ENCODE measurements at regions not wholly inside any gene's neighbourhood (a gene's known extent, or its start where the extent isn't known, plus 50 kb on each side); places are given as distances from the start of the nearest gene placed in this dataset.

- intact Hi-C loops (cut with DNase I) = loop anchor here in 1 of 4 donors (10.0 kb wide), 1 partner anchor 628 kb away; no protein-coding TSS in a partner anchor
- WGBS, 3 donors = 32 to 37% (median 36%) methylated on average over 5 of the region's 5 CpGs
Measured at GRCh38 chr3:191762323-191762960, 301.5 kb downstream of the PYDC2 start.

GRCh38 chr3:191768421-191768820, 307.5 kb downstream of the PYDC2 start:
- no peaks in the 10 kb centered on the region for H3K27me3 ChIP-seq
- no peak overlapping the region for H3K27ac ChIP-seq
- no peaks in the 10 kb centered on the region for H3K4me1 ChIP-seq (ENCODE audit: insufficient read depth)
- H3K9me3 ChIP-seq = no peaks in the 10 kb centered on the region
- DNase-seq = no peak
- no peaks in the 10 kb centered on the region for H3K36me3 ChIP-seq
- intact Hi-C loops (cut with DNase I) = loop anchor here in 1 of 4 donors (10.0 kb wide), 1 partner anchor 634 kb away; no protein-coding TSS in a partner anchor
- TF ChIP-seq CTCF (IDR thresholded peaks at IDR 0.05) (no peak), EP300 (IDR thresholded peaks at IDR 0.05) (no peak), POLR2A (IDR thresholded peaks at IDR 0.05) (no peak)
- no peak overlapping the region for H3K4me3 ChIP-seq
- WGBS, 3 donors = 54 to 76% (median 72%) methylated on average over 2 of the region's 2 CpGs

More at GRCh38 chr3:191762323-191762960, 301.5 kb downstream of the PYDC2 start:
- no peak overlapping the region for H3K27ac ChIP-seq
- H3K27me3 ChIP-seq = no peaks in the 10 kb centered on the region
- H3K36me3 ChIP-seq = no peaks in the 10 kb centered on the region
- no peak for TF ChIP-seq EP300 (IDR thresholded peaks at IDR 0.05)
- TF ChIP-seq POLR2A (IDR thresholded peaks at IDR 0.05) = no peak
- TF ChIP-seq CTCF (IDR thresholded peaks at IDR 0.05) = no peak
- no peak for DNase-seq
- H3K4me3 ChIP-seq = no peak overlapping the region
- no peaks in the 10 kb centered on the region for H3K9me3 ChIP-seq
- no peaks in the 10 kb centered on the region for H3K4me1 ChIP-seq (ENCODE audit: insufficient read depth)

GRCh38 chr3:191770541-191770940, 309.6 kb downstream of the PYDC2 start:
- TF ChIP-seq EP300 (IDR thresholded peaks at IDR 0.05) = no peak
- WGBS, 3 donors = 25 to 50% (median 50%) methylated on average over 1 of the region's 1 CpG
- no peak for DNase-seq
- no peaks in the 10 kb centered on the region for H3K4me1 ChIP-seq (ENCODE audit: insufficient read depth)
- no peaks in the 10 kb centered on the region for H3K36me3 ChIP-seq
- no peak overlapping the region for H3K27ac ChIP-seq
- no peak overlapping the region for H3K4me3 ChIP-seq
- H3K9me3 ChIP-seq = no peaks in the 10 kb centered on the region
- intact Hi-C loops (cut with DNase I) = no loop called here
- no peaks in the 10 kb centered on the region for H3K27me3 ChIP-seq

- Histone ChIP-seq H3K27ac (no peak overlapping the region), H3K9me3 (no peaks in the 10 kb centered on the region), H3K4me3 (no peak overlapping the region), H3K4me1 (ENCODE audit: insufficient read depth) (no peaks in the 10 kb centered on the region), H3K36me3 (no peaks in the 10 kb centered on the region), H3K27me3 (no peaks in the 10 kb centered on the region)
- WGBS, 3 donors = 38 to 50% (median 47%) methylated on average over 4 of the region's 4 CpGs
- TF ChIP-seq POLR2A (IDR thresholded peaks at IDR 0.05) = no peak
- TF ChIP-seq CTCF (IDR thresholded peaks at IDR 0.05) = no peak
- TF ChIP-seq EP300 (IDR thresholded peaks at IDR 0.05) = no peak
- intact Hi-C loops (cut with DNase I) = no loop called here
- no peak for DNase-seq
Measured at GRCh38 chr3:191774485-191774884, 313.5 kb downstream of the PYDC2 start.

GRCh38 chr3:191775451-191776233, 314.7 kb downstream of the PYDC2 start:
- intact Hi-C loops (cut with DNase I) = no loop called here
- no peaks in the 10 kb centered on the region for H3K27me3 ChIP-seq
- no peak for DNase-seq
- H3K9me3 ChIP-seq = no peaks in the 10 kb centered on the region
- no peaks in the 10 kb centered on the region for H3K36me3 ChIP-seq
- H3K27ac ChIP-seq = no peak overlapping the region
- no peak overlapping the region for H3K4me3 ChIP-seq
- TF ChIP-seq EP300 (IDR thresholded peaks at IDR 0.05) (no peak), POLR2A (IDR thresholded peaks at IDR 0.05) (no peak), CTCF (IDR thresholded peaks at IDR 0.05) (no peak)
- WGBS, 3 donors = 83 to 92% (median 91%) methylated on average over 5 of the region's 5 CpGs
- no peaks in the 10 kb centered on the region for H3K4me1 ChIP-seq (ENCODE audit: insufficient read depth)

Measured in ovary (tissue), 7 donors.